ENCODE measurements at regions not wholly inside any gene's neighbourhood (a gene's known extent, or its start where the extent isn't known, plus 50 kb on each side); places are given as distances from the start of the nearest gene placed in this dataset.

DNA sequence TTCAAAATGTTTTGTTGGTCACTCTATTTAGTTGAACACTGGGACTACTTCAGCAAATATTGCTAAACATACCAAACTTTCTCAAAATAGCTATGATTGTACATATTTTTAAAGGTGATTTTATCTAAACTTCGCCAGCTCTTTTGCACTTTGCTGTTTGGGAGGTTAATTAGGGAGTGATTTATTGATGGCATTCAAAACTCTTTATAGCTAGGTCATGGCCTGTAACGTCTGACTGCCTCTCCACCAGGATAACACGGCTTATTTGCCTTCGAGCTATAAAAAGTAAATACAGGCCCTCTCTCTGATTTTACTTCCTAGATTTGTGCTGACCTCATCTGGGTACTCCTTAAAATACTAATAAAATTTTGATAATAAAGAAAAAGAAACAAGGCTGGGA, 931.9 kb downstream of the DCDC2C start:
- TF ChIP-seq FOXP2 (optimal IDR thresholded peaks at IDR 0.05; ENCODE audit: borderline replicate concordance, extremely low read depth, extremely low read length, insufficient read depth) (no peak), TAF1 (IDR thresholded peaks at IDR 0.05; ENCODE audit: borderline replicate concordance, insufficient read depth, low read length) (no peak), POLR2AphosphoS5 (IDR thresholded peaks at IDR 0.05; ENCODE audit: low read depth, low read length) (no peak), SIN3A (IDR thresholded peaks at IDR 0.05; ENCODE audit: borderline replicate concordance, insufficient read depth, low read length) (no peak)
- TF ChIP-seq, protein P1, sequence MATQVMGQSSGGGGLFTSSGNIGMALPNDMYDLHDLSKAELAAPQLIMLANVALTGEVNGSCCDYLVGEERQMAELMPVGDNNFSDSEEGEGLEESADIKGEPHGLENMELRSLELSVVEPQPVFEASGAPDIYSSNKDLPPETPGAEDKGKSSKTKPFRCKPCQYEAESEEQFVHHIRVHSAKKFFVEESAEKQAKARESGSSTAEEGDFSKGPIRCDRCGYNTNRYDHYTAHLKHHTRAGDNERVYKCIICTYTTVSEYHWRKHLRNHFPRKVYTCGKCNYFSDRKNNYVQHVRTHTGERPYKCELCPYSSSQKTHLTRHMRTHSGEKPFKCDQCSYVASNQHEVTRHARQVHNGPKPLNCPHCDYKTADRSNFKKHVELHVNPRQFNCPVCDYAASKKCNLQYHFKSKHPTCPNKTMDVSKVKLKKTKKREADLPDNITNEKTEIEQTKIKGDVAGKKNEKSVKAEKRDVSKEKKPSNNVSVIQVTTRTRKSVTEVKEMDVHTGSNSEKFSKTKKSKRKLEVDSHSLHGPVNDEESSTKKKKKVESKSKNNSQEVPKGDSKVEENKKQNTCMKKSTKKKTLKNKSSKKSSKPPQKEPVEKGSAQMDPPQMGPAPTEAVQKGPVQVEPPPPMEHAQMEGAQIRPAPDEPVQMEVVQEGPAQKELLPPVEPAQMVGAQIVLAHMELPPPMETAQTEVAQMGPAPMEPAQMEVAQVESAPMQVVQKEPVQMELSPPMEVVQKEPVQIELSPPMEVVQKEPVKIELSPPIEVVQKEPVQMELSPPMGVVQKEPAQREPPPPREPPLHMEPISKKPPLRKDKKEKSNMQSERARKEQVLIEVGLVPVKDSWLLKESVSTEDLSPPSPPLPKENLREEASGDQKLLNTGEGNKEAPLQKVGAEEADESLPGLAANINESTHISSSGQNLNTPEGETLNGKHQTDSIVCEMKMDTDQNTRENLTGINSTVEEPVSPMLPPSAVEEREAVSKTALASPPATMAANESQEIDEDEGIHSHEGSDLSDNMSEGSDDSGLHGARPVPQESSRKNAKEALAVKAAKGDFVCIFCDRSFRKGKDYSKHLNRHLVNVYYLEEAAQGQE (IDR thresholded peaks at IDR 0.05; ENCODE audit: insufficient read depth in 1 of 2, low read depth in 2 of 2, low read length in 2 of 2) = no peak

DNA sequence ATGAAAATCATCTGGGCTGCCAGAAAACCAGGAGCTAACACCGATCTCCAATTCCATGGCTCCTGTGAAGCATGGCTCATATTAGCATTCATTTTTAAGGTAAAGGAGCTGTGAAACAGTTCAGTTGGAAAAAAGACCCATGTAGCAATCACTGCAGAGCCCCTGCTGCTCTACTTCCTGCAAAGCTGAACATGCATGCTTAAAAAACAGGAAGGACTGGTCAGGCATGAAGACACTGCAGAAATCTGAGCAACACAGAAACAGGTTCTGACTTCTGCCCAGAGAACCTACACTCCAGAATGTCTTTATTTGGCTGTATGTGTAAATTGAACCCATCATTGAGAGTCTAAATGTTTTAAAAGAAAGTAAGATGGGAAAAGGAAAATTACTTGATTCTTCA, 950.6 kb downstream of the DCDC2C start:
- TF ChIP-seq, protein P1 (IDR thresholded peaks at IDR 0.05; ENCODE audit: insufficient read depth in 1 of 2, low read depth in 2 of 2, low read length in 2 of 2) = no peak
- TF ChIP-seq SIN3A (IDR thresholded peaks at IDR 0.05; ENCODE audit: borderline replicate concordance, insufficient read depth, low read length) (no peak), TAF1 (IDR thresholded peaks at IDR 0.05; ENCODE audit: borderline replicate concordance, insufficient read depth, low read length) (no peak), POLR2AphosphoS5 (IDR thresholded peaks at IDR 0.05; ENCODE audit: low read depth, low read length) (no peak), FOXP2 (optimal IDR thresholded peaks at IDR 0.05; ENCODE audit: borderline replicate concordance, extremely low read depth, extremely low read length, insufficient read depth) (no peak)

DNA sequence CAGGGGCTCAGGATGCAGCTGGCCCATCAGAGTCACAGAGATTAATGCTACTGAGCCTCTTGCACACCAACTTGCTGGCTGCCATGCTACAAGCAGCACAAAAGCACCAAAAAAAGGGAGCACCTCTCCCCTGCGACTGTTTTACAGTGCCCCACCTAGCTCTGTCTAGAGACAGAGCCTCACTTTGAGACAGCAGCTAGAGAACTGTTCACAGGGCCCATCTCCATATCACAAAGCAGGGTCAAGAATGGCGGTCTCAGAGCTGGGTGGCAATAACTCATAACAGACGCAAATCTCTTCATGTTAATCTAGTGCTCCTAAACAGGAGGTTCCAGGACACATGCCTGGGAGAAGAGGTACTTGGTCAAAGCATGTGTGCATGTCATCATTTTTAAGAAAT, 953.0 kb downstream of the DCDC2C start:
- TF ChIP-seq TAF1 (IDR thresholded peaks at IDR 0.05; ENCODE audit: borderline replicate concordance, insufficient read depth, low read length) (no peak), FOXP2 (optimal IDR thresholded peaks at IDR 0.05; ENCODE audit: borderline replicate concordance, extremely low read depth, extremely low read length, insufficient read depth) (no peak), SIN3A (IDR thresholded peaks at IDR 0.05; ENCODE audit: borderline replicate concordance, insufficient read depth, low read length) (no peak), POLR2AphosphoS5 (IDR thresholded peaks at IDR 0.05; ENCODE audit: low read depth, low read length) (no peak)
- TF ChIP-seq, protein P1 (IDR thresholded peaks at IDR 0.05; ENCODE audit: insufficient read depth in 1 of 2, low read depth in 2 of 2, low read length in 2 of 2) = no peak

DNA sequence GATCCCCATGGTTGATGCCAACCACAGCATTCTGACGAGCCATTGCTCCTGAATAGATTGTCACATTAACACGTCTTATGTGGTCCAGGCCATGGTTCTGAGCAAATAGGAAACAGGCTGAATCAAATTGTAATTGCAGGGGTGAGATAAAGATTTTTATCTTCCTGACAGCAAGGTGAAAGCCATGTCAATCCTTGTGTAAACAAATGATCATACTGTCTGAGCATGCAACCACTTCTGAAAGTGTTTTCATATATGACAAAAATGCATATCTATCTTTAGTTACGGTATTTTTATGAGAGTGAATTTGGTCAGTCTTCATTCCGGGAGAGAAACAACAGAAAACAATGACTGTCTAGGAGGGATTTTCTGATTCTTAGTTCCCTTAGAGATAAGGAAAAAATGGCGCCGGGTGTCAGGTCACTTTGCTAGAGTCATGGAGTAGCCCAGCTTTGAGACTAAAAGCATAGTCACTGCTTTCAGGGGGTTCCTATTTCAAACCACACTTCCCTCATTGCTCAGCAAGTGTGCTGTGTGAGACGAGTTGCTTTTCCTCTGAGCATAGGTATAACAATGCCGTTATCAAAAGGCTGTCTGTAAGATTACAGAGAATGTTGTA, 958.9 kb downstream of the DCDC2C start:
- TF ChIP-seq, protein P1 (IDR thresholded peaks at IDR 0.05; ENCODE audit: insufficient read depth in 1 of 2, low read depth in 2 of 2, low read length in 2 of 2) = no peak
- no peak for TF ChIP-seq SIN3A (IDR thresholded peaks at IDR 0.05; ENCODE audit: borderline replicate concordance, insufficient read depth, low read length)
- TF ChIP-seq FOXP2 (optimal IDR thresholded peaks at IDR 0.05; ENCODE audit: borderline replicate concordance, extremely low read depth, extremely low read length, insufficient read depth) = no peak
- TF ChIP-seq POLR2AphosphoS5 (IDR thresholded peaks at IDR 0.05; ENCODE audit: low read depth, low read length) = no peak
- no peak for TF ChIP-seq TAF1 (IDR thresholded peaks at IDR 0.05; ENCODE audit: borderline replicate concordance, insufficient read depth, low read length)
